Epithelial cell of esophagus (primary cell): ENCODE measurements at regions not wholly inside any gene's neighbourhood (a gene's known extent, or its start where the extent isn't known, plus 50 kb on each side); places are given as distances from the start of the nearest gene placed in this dataset.

Experiments used
- DNase-seq: peaks from one replicate; pipeline ENCODE4 v3.0.0; 2010; ENCODE audit warnings: low read depth
- H3K4me3 ChIP-seq: 2 replicates; pipeline ENCODE4 v1.5.1; 2011; ENCODE audit warnings: mild to moderate bottlenecking, low read length, control low read depth
- CTCF ChIP-seq: IDR thresholded peaks from 2 replicates; pipeline ENCODE4 v1.5.1; 2011; ENCODE audit warnings: low read depth, mild to moderate bottlenecking, low read length, control low read depth, inconsistent platforms; ENCODE audit not compliant: insufficient read depth; ENCODE audit errors: missing control alignments

DNA sequence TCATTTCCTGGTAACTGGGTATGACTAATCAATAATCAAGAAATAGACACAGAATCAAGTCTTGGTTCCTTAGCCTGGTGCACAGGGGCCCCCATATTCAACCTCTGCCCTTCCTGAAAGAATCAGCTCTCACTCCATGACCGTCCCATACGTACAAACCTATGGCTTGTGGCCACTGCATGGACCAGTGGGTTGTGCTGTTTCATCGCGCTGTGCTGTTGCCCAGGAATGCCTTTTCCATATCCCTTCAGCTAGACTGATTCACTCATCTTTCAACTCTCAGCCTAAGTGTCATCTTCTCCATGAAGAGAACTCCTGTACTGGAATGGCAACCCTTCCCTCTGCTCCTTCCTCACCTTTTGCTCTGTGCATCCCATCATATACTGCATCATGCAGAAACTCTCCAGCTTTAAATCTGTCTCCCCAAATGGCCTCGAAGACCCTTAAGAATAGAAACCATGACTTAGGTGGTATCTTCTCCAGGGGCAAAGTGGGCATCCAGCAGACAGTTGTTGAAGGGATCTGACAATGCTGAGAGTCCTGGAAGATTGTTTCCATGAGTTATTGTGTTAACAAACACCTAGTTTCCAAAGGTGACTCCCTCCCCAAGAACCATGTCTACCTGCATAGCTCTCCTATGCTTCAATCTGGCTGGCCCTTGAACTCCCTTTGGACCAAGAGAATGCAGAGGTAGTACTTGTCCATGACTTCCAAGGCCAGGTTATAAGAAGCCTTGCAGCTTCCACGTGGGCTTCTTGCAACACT lies 180.8 kb downstream of the ACTL7B start:
- DNase-seq: no peak
- no peak for TF ChIP-seq CTCF
- H3K4me3 ChIP-seq: no peak overlapping the region

GRCh38 chr9:108673386-108673785 lies 182.4 kb downstream of the ACTL7B start:
- no peak for TF ChIP-seq CTCF
- H3K4me3 ChIP-seq: no peak overlapping the region
- DNase-seq: peak; percentile 92

DNA sequence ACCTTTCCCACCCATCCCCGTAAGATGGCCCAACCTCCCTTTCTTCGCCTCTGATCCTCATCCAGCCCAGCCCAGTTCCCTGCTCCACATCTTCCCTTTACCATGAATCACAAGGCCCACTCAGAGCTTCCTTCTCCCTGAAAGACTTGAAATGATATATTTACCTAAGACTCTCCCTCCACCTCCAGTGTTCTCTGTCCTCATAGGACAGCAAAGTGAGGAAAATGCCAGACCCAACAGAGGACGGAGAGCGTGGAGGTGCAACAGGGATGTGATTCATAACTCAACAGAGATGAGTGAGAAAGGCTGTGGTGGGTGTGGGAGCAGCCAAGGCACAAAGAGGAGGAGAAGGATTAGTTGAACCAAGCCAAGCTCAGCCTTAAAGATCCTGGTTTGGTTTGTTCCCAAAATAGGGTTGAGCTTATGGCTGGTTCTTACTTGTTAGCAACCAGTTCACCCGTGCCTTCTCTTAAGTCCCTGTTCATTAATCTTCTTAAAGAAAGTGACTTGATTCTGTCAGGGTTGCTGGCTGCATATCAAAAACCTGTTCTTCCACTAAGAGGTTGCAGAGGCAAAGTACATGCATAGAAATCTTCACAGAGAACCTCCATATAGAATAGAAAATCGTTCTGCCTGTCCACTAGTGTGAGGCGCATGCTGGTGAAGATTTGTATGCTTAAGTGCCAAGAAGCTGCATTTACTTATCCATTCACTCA lies 183.2 kb downstream of the ACTL7B start:
- H3K4me3 ChIP-seq: peak overlapping the region; percentile 1
- DNase-seq: peak; percentile 99
- TF ChIP-seq CTCF: no peak

DNA sequence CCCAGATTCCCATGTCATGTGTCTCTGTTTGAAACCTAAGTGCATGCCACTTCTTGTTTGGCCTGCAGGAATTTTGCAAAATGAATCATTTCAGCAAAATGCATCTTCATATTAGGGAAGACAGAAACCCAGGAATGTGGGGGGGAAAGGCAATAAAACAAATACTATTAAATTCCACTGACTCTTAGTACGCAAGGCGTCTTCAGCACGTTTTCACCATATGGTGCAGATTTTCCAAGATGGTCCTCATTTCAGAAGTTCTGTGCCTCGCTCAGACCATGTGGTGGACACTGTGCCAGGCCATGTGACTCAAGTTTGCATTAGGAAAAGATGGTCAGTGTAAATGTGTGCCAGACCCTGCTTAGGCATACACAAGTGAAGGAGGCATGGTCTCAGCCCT lies 184.0 kb downstream of the ACTL7B start:
- H3K4me3 ChIP-seq: peak overlapping the region; percentile 6
- peak; percentile 95 for DNase-seq
- TF ChIP-seq CTCF: no peak

DNA sequence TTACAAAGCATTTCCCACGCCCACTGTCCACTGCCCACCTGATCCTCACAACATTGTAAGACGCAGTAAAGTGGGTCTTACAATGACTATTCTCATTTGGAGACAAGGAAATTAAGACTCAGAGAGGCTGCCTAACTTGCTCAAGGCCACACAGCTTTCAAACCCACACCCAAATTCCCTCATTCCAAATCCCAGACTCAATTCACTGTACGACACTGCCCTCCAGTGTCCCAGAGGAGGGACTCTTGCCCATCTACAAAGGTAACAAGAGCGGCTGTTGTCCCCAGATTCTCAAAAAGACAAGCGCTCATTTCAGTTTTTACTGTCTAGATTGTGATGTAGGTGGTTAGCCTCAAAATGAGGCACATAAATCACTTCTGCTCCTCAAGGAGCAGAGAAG lies 184.6 kb downstream of the ACTL7B start:
- no peak overlapping the region for H3K4me3 ChIP-seq
- DNase-seq: peak; percentile 85
- peak; percentile 83 for TF ChIP-seq CTCF

GRCh38 chr9:108668938-108669335 lies 186.8 kb downstream of the ACTL7B start:
- H3K4me3 ChIP-seq: no peak overlapping the region
- DNase-seq: no peak
- no peak for TF ChIP-seq CTCF
